Mesendoderm (in vitro differentiated cells): ENCODE measurements at regions not wholly inside any gene's neighbourhood (a gene's known extent, or its start where the extent isn't known, plus 50 kb on each side); places are given as distances from the start of the nearest gene placed in this dataset.

Experiments used
- DNase-seq: peaks from one replicate; pipeline ENCODE4 v3.0.0; 2013
- H2AK5ac ChIP-seq: 2 replicates; pipeline ENCODE4 v1.6.1; 2013; ENCODE audit warnings: low read length, inconsistent platforms
- H2BK120ac ChIP-seq: 2 replicates; pipeline ENCODE4 v1.6.1; 2013; ENCODE audit warnings: low read depth, mild to moderate bottlenecking, low read length, moderate library complexity, mixed read lengths
- H2BK15ac ChIP-seq: replicated peaks from 2 replicates; pipeline ENCODE4 v1.6.1; 2013; ENCODE audit warnings: low read depth, mild to moderate bottlenecking, moderate library complexity
- H2BK5ac ChIP-seq: 2 replicates; pipeline ENCODE4 v1.6.1; 2013; ENCODE audit warnings: low read length, inconsistent platforms
- H3K18ac ChIP-seq: 2 replicates; pipeline ENCODE4 v1.6.1; 2013; ENCODE audit warnings: mild to moderate bottlenecking, low read length, mixed read lengths
- H3K23ac ChIP-seq: one replicate; pipeline ENCODE4 v1.6.1; 2013; ENCODE audit warnings: low read length
- H3K27ac ChIP-seq: 2 replicates; pipeline ENCODE4 v1.5.1; 2013; ENCODE audit warnings: low read depth, mild to moderate bottlenecking, inconsistent platforms, low read length, moderate library complexity
- H3K27me3 ChIP-seq: 2 replicates; pipeline ENCODE4 v1.6.1; 2013; ENCODE audit warnings: low read length, control low read depth, mild to moderate bottlenecking, inconsistent platforms; ENCODE audit not compliant: insufficient read depth, poor library complexity
- H3K36me3 ChIP-seq: 2 replicates; pipeline ENCODE4 v1.6.1; 2013; ENCODE audit warnings: low read length, inconsistent platforms; ENCODE audit not compliant: control insufficient read depth, insufficient read depth
- H3K4ac ChIP-seq: one replicate; pipeline ENCODE4 v1.6.1; 2013; ENCODE audit warnings: low read depth, mild to moderate bottlenecking, low read length, moderate library complexity
- H3K4me1 ChIP-seq: 2 replicates; pipeline ENCODE4 v1.6.1; 2013; ENCODE audit warnings: low read depth, low read length, inconsistent platforms; ENCODE audit not compliant: control insufficient read depth
- H3K4me2 ChIP-seq: 2 replicates; pipeline ENCODE4 v1.6.1; 2013; ENCODE audit warnings: low read length
- H3K4me3 ChIP-seq: 2 replicates; pipeline ENCODE4 v1.5.1; 2013; ENCODE audit warnings: mild to moderate bottlenecking, low read length
- H3K56ac ChIP-seq: one replicate; pipeline ENCODE4 v1.6.1; 2013; ENCODE audit warnings: low read length
- H3K79me1 ChIP-seq: 2 replicates; pipeline ENCODE4 v1.6.1; 2013; ENCODE audit warnings: low read length, inconsistent platforms
- H3K79me2 ChIP-seq: 2 replicates; pipeline ENCODE4 v1.6.1; 2013; ENCODE audit warnings: mild to moderate bottlenecking, low read length; ENCODE audit not compliant: control insufficient read depth, insufficient read depth
- H3K9ac ChIP-seq: 2 replicates; pipeline ENCODE4 v1.6.1; 2013; ENCODE audit warnings: low read length, inconsistent platforms
- H4K5ac ChIP-seq: one replicate; pipeline ENCODE4 v1.6.1; 2013; ENCODE audit warnings: low read length
- H4K8ac ChIP-seq: one replicate; pipeline ENCODE4 v1.6.1; 2013; ENCODE audit warnings: low read depth, mild to moderate bottlenecking, control low read depth, low read length, moderate library complexity
- WGBS: extraction: QIAGEN DNeasy Blood & Tissue Kit; methylation state at CpG from one replicate; pipeline ENCODE4 v1.1.7; 2013; ENCODE audit warnings: low lambda C conversion rate, missing lambda C conversion rate; ENCODE audit not compliant: insufficient coverage; ENCODE audit errors: extremely low coverage; 5-methylcytosine and 5-hydroxymethylcytosine counted together

GRCh38 chr12:75836533-75836932 lies 195.0 kb downstream of the PHLDA1 start:
- no peak overlapping the region for H3K9ac ChIP-seq
- no peaks in the 10 kb centered on the region for H3K4me1 ChIP-seq
- no peak overlapping the region for H3K56ac ChIP-seq
- no peak overlapping the region for H3K4me3 ChIP-seq
- no peak overlapping the region for H4K8ac ChIP-seq
- H3K23ac ChIP-seq, result no peak overlapping the region
- no peak overlapping the region for H3K4ac ChIP-seq
- H3K27ac ChIP-seq, result no peak overlapping the region
- H2BK120ac ChIP-seq, result no peak overlapping the region
- H4K5ac ChIP-seq, result no peak overlapping the region
- no peaks in the 10 kb centered on the region for H3K27me3 ChIP-seq
- H3K4me2 ChIP-seq, result no peak overlapping the region
- no peak overlapping the region for H2AK5ac ChIP-seq
- H2BK15ac ChIP-seq, result no peak overlapping the region
- H3K79me1 ChIP-seq, result no peaks in the 10 kb centered on the region
- no peaks in the 10 kb centered on the region for H3K79me2 ChIP-seq
- no peak for DNase-seq
- H3K18ac ChIP-seq, result no peak overlapping the region
- no peaks in the 10 kb centered on the region for H3K36me3 ChIP-seq
- H2BK5ac ChIP-seq, result no peak overlapping the region

- no CpG with 5 or more reads among the region's 3 CpGs for WGBS
- Histone ChIP-seq H3K27ac (no peak overlapping the region), H2BK120ac (no peak overlapping the region)
Measured at GRCh38 chr12:75834591-75834990, 197.0 kb downstream of the PHLDA1 start.

DNA sequence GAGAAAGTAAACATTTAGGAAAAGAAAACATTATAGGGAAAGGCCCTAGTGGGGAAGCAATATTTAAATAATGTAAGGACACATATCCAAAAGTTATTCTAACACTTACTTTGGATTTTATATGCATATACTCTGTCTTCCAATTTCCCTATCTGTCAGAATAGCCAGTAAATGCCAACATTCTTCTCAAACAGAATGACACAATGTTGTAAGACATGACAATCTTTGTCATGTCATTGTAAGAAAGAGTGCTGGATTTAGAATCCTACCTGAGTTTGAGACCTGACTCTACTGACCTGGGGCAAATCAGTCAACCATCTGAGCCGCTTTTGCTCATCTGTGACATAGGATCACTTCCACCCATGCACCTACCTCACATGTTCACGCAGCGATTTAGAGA lies 198.3 kb downstream of the PHLDA1 start:
- Histone ChIP-seq H3K79me2 (no peaks in the 10 kb centered on the region), H2AK5ac (no peak overlapping the region), H3K56ac (no peak overlapping the region), H3K4me3 (no peak overlapping the region), H4K5ac (no peak overlapping the region), H2BK120ac (no peak overlapping the region), H3K23ac (no peak overlapping the region), H3K36me3 (no peaks in the 10 kb centered on the region), H3K4ac (no peak overlapping the region), H2BK15ac (no peak overlapping the region), H3K79me1 (no peaks in the 10 kb centered on the region), H4K8ac (no peak overlapping the region), H3K27ac (no peak overlapping the region), H2BK5ac (no peak overlapping the region), H3K9ac (no peak overlapping the region), H3K4me2 (no peak overlapping the region), H3K4me1 (no peaks in the 10 kb centered on the region), H3K18ac (no peak overlapping the region), H3K27me3 (no peaks in the 10 kb centered on the region)
- DNase-seq, result no peak
- no CpG with 5 or more reads among the region's 3 CpGs for WGBS

More at GRCh38 chr12:75834591-75834990, 197.0 kb downstream of the PHLDA1 start:
- Histone ChIP-seq H2BK5ac (no peak overlapping the region), H3K27me3 (no peaks in the 10 kb centered on the region), H2AK5ac (no peak overlapping the region), H3K4ac (no peak overlapping the region), H4K5ac (no peak overlapping the region), H3K18ac (no peak overlapping the region), H3K9ac (no peak overlapping the region), H3K79me2 (no peaks in the 10 kb centered on the region), H3K36me3 (no peaks in the 10 kb centered on the region), H3K4me2 (no peak overlapping the region), H3K23ac (no peak overlapping the region), H3K79me1 (no peaks in the 10 kb centered on the region), H3K4me1 (no peaks in the 10 kb centered on the region), H3K4me3 (no peak overlapping the region), H2BK15ac (no peak overlapping the region), H3K56ac (no peak overlapping the region), H4K8ac (no peak overlapping the region)
- DNase-seq, result no peak

GRCh38 chr12:75831402-75831801 lies 200.2 kb downstream of the PHLDA1 start:
- Histone ChIP-seq H2BK5ac (no peak overlapping the region), H3K4me1 (no peaks in the 10 kb centered on the region), H3K79me2 (no peaks in the 10 kb centered on the region), H3K27me3 (no peaks in the 10 kb centered on the region), H3K4me2 (no peak overlapping the region), H2BK120ac (no peak overlapping the region), H3K23ac (no peak overlapping the region), H3K56ac (no peak overlapping the region), H3K36me3 (no peaks in the 10 kb centered on the region), H2AK5ac (no peak overlapping the region), H3K27ac (no peak overlapping the region), H2BK15ac (no peak overlapping the region), H3K79me1 (no peaks in the 10 kb centered on the region), H3K4ac (no peak overlapping the region), H3K18ac (no peak overlapping the region), H4K8ac (no peak overlapping the region), H3K4me3 (no peak overlapping the region), H4K5ac (no peak overlapping the region), H3K9ac (no peak overlapping the region)
- DNase-seq, result peak; percentile 13
- no CpG with 5 or more reads among the region's 2 CpGs for WGBS

- Histone ChIP-seq H3K4ac (no peak overlapping the region), H2AK5ac (no peak overlapping the region), H3K18ac (no peak overlapping the region), H3K23ac (no peak overlapping the region), H2BK120ac (no peak overlapping the region), H3K79me1 (no peaks in the 10 kb centered on the region), H3K27me3 (no peaks in the 10 kb centered on the region), H3K4me1 (no peaks in the 10 kb centered on the region), H3K4me3 (no peak overlapping the region), H3K79me2 (no peaks in the 10 kb centered on the region), H4K5ac (no peak overlapping the region), H3K9ac (no peak overlapping the region), H3K36me3 (no peaks in the 10 kb centered on the region), H3K56ac (no peak overlapping the region), H3K4me2 (no peak overlapping the region), H3K27ac (no peak overlapping the region), H2BK15ac (no peak overlapping the region), H2BK5ac (no peak overlapping the region), H4K8ac (no peak overlapping the region)
- no peak for DNase-seq
- no CpG with 5 or more reads among the region's 3 CpGs for WGBS
Measured at GRCh38 chr12:75827061-75827460, 204.5 kb downstream of the PHLDA1 start.

- no peaks in the 10 kb centered on the region for H3K79me1 ChIP-seq
- DNase-seq, result no peak
- 100% methylated on average over 1 of the region's 4 CpGs for WGBS
- H3K4me1 ChIP-seq, result no peaks in the 10 kb centered on the region
- H3K4ac ChIP-seq, result no peak overlapping the region
- no peak overlapping the region for H3K18ac ChIP-seq
- no peak overlapping the region for H2BK15ac ChIP-seq
- no peaks in the 10 kb centered on the region for H3K27me3 ChIP-seq
- no peak overlapping the region for H3K9ac ChIP-seq
- no peak overlapping the region for H3K4me2 ChIP-seq
- no peak overlapping the region for H3K27ac ChIP-seq
- H3K79me2 ChIP-seq, result no peaks in the 10 kb centered on the region
- H4K8ac ChIP-seq, result no peak overlapping the region
- H3K23ac ChIP-seq, result no peak overlapping the region
- no peak overlapping the region for H2BK5ac ChIP-seq
- H3K56ac ChIP-seq, result no peak overlapping the region
- H4K5ac ChIP-seq, result no peak overlapping the region
- H3K4me3 ChIP-seq, result no peak overlapping the region
- H3K36me3 ChIP-seq, result no peaks in the 10 kb centered on the region
- H2BK120ac ChIP-seq, result no peak overlapping the region
- H2AK5ac ChIP-seq, result no peak overlapping the region
Measured at GRCh38 chr12:75825686-75826085, 205.9 kb downstream of the PHLDA1 start.
